Urinary bladder (tissue), 3 donors: ENCODE measurements at regions not wholly inside any gene's neighbourhood (a gene's known extent, or its start where the extent isn't known, plus 50 kb on each side); places are given as distances from the start of the nearest gene placed in this dataset.

ENCODE experiments used
- DNase-seq: peaks from one replicate; pipeline ENCODE4 v3.0.0-alpha.2; 2015; ENCODE audit errors: extremely low spot score
- H3K27ac ChIP-seq: one replicate; pipeline ENCODE4 v1.5.1; 2013; ENCODE audit warnings: low read depth, mild to moderate bottlenecking, moderate library complexity
- H3K36me3 ChIP-seq: one replicate; pipeline ENCODE4 v1.6.1; 2013; ENCODE audit warnings: mild to moderate bottlenecking, moderate library complexity; ENCODE audit not compliant: insufficient read depth
- H3K4me1 ChIP-seq: one replicate; pipeline ENCODE4 v1.6.1; 2013; ENCODE audit warnings: mild to moderate bottlenecking, moderate library complexity; ENCODE audit not compliant: insufficient read depth
- H3K4me3 ChIP-seq: one replicate; pipeline ENCODE4 v1.5.1; 2013; ENCODE audit warnings: low read depth, low read length
- WGBS: extraction: QIAGEN DNeasy Blood & Tissue Kit; methylation state at CpG from one replicate; pipeline ENCODE4 v1.1.7; 2013; 5-methylcytosine and 5-hydroxymethylcytosine counted together
- donor health status: healthy with polysubstance abuse.
- donor health status: healthy.

GRCh38 chr11:82586581-82586980 lies 147.1 kb downstream of the FAM181B start:
- no peak for DNase-seq
- WGBS: 58% methylated on average over 3 of the region's 3 CpGs
- H3K4me3 ChIP-seq: no peak overlapping the region
- no peaks in the 10 kb centered on the region for H3K36me3 ChIP-seq
- H3K4me1 ChIP-seq: no peaks in the 10 kb centered on the region
- H3K27ac ChIP-seq: no peak overlapping the region

- H3K4me3 ChIP-seq: no peak overlapping the region
- WGBS: 56% methylated on average over 5 of the region's 5 CpGs
- H3K4me1 ChIP-seq: no peaks in the 10 kb centered on the region
- H3K27ac ChIP-seq: no peak overlapping the region
- no peaks in the 10 kb centered on the region for H3K36me3 ChIP-seq
- no peak for DNase-seq
Observed at GRCh38 chr11:82577246-82577645, 156.4 kb downstream of the FAM181B start.

DNA sequence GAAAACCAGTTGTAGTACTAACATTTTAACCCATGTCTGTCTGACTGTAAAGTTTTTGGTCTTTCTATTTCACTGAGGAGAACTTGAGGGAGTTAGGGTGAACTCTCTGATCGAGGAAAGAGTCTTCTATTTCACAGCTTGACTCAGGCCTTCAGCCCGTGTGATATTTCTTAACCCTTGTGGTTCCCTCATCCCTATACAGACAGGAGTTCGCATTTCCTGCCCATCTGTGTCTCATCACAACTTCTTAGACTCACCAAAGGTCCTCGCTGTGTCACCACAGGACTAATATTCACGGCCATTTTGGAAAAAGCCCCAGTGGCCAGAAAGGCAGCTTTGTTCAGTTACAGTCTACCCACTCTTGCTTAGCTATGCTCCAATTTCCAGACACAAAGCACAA lies 172.8 kb downstream of the FAM181B start:
- WGBS: 55% methylated on average over 5 of the region's 5 CpGs
- H3K36me3 ChIP-seq: no peaks in the 10 kb centered on the region
- no peaks in the 10 kb centered on the region for H3K4me1 ChIP-seq
- H3K27ac ChIP-seq: no peak overlapping the region
- no peak overlapping the region for H3K4me3 ChIP-seq
- no peak for DNase-seq

DNA sequence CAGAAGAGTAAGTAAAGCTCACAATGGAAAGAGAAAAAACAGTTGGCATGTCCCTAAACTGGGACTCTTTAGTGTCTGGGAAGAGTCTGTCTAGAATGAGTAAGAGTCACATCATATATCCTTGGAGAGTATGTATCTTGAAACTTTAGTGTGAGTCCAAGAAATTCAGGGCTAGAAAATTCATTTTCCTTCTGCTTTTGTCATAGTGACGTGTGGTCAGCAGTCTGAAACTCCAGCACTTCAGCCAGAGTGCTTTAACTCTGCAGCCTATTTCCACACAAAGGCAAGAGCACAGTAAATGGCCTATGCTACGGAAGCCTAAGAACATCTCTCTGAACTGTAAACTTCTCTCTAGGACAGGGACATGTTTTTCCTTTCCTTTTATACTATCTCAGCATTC lies 174.1 kb downstream of the FAM181B start:
- WGBS: 72% methylated on average over 2 of the region's 2 CpGs
- no peaks in the 10 kb centered on the region for H3K4me1 ChIP-seq

DNA sequence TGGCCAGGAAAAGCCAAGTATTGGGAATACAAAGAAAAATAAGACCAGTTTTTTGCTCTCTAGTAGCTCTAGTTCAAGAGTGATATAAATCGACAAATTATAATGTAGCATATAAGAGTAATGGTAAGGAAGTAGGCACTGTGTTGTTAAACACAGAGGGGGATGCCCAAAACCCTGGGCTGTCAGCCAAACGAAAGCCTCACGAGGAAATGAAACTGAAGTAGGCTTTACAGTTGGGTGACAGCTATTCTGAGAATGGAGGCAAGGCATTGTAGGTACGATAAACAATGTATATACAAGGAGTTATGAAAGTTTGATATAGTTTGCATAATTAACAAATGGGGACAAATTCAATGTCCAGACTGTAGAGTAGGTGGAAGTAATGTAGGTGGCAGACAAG lies 176.4 kb downstream of the FAM181B start:
- H3K4me1 ChIP-seq: no peaks in the 10 kb centered on the region
- no peak overlapping the region for H3K27ac ChIP-seq
- no peaks in the 10 kb centered on the region for H3K36me3 ChIP-seq
- H3K4me3 ChIP-seq: no peak overlapping the region
- WGBS: 58% methylated on average over 4 of the region's 4 CpGs
- DNase-seq: no peak

More for the DNA sequence above, 174.1 kb downstream of the FAM181B start:
- Histone ChIP-seq H3K4me3 (no peak overlapping the region), H3K27ac (no peak overlapping the region), H3K36me3 (no peaks in the 10 kb centered on the region)
- DNase-seq: no peak

- Histone ChIP-seq H3K36me3 (no peaks in the 10 kb centered on the region), H3K4me1 (no peaks in the 10 kb centered on the region), H3K4me3 (no peak overlapping the region), H3K27ac (no peak overlapping the region)
- no peak for DNase-seq
Observed at GRCh38 chr11:82556210-82556609, 177.5 kb downstream of the FAM181B start.

GRCh38 chr11:82546661-82547557 lies 186.8 kb downstream of the FAM181B start:
- no peaks in the 10 kb centered on the region for H3K36me3 ChIP-seq
- WGBS: 13% methylated on average over 3 of the region's 3 CpGs
- H3K4me1 ChIP-seq: no peaks in the 10 kb centered on the region
- H3K4me3 ChIP-seq: no peak overlapping the region
- no peak overlapping the region for H3K27ac ChIP-seq
- no peak for DNase-seq

DNA sequence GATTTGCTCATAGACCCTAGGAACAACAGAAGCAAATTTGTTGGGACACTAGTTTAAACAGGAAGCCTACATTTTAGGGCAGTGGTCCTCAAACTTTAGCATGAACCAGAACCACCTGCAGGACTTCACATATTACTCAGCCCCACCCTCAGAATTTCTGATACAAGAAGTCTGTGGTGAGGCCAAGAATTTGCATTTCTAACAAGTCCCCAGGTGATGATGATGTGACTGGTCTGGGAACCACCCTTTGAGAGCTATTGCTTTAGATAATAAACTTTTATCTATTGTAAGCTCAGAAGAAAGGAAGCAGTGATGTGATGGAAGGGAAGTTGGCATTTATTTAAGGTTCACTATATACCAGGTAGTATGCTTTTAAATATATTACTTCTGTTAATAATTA lies 194.0 kb downstream of the FAM181B start:
- Histone ChIP-seq H3K27ac (no peak overlapping the region), H3K36me3 (no peaks in the 10 kb centered on the region), H3K4me3 (no peak overlapping the region), H3K4me1 (no peaks in the 10 kb centered on the region)
- DNase-seq: no peak

DNA sequence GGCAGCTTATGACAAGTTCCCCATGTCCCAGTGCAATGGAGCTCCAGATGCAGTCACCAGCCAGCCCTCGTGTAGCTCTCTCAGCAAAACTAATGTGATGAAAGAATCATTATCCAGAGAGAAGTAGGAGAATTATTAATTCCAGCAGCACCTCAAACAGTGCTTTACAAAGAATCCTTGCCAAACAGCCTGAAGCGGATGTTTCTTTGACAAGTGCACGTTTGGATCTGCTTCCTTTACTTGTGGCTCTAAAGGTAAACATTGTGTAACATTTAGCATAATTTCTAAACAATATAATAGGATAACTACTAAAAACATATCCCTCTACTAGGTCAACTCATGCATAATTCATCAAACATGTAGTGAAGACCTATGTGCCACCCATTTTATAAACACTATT lies 197.0 kb downstream of the FAM181B start:
- 59% methylated on average over 3 of the region's 3 CpGs for WGBS
- DNase-seq: no peak

GRCh38 chr11:82533628-82534327 lies 199.9 kb downstream of the FAM181B start:
- Histone ChIP-seq H3K27ac (no peak overlapping the region), H3K4me3 (no peak overlapping the region), H3K36me3 (no peaks in the 10 kb centered on the region), H3K4me1 (no peaks in the 10 kb centered on the region)
- 77% methylated on average over 7 of the region's 7 CpGs for WGBS
- no peak for DNase-seq

More for the DNA sequence above, 197.0 kb downstream of the FAM181B start:
- H3K4me3 ChIP-seq: no peak overlapping the region
- H3K4me1 ChIP-seq: no peaks in the 10 kb centered on the region
- H3K36me3 ChIP-seq: no peaks in the 10 kb centered on the region
- no peak overlapping the region for H3K27ac ChIP-seq

DNA sequence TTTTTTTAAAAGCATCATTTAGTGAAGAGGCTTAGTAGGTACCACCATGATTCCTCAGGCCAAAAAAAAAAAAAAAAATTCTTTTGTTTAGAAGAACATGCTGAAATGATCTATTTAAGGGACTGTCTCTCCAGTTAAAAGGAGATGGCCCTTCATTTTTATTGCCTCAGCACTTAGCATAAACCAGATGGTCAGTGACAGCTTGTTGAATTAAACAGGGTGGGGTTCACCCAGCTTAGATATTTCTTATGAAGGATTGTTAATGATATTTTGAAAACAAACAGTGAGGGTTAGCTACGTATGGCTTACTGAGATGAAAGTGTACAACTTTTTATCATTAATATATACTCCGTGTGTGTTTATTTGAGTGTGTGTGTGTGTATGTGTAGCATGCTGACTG lies 203.7 kb downstream of the FAM181B start:
- WGBS: 9% methylated on average over 2 of the region's 2 CpGs

GRCh38 chr11:82527081-82527584 lies 206.5 kb downstream of the FAM181B start:
- WGBS: 90% methylated on average over 5 of the region's 5 CpGs
- H3K4me3 ChIP-seq: no peak overlapping the region
- no peaks in the 10 kb centered on the region for H3K4me1 ChIP-seq
- no peak overlapping the region for H3K27ac ChIP-seq
- no peak for DNase-seq
- H3K36me3 ChIP-seq: no peaks in the 10 kb centered on the region

More for the DNA sequence above, 203.7 kb downstream of the FAM181B start:
- Histone ChIP-seq H3K27ac (no peak overlapping the region), H3K4me1 (no peaks in the 10 kb centered on the region), H3K4me3 (no peak overlapping the region), H3K36me3 (no peaks in the 10 kb centered on the region)
- no peak for DNase-seq

- DNase-seq: no peak
- no peaks in the 10 kb centered on the region for H3K36me3 ChIP-seq
Observed at GRCh38 chr11:82523141-82523540, 210.5 kb downstream of the FAM181B start.

DNA sequence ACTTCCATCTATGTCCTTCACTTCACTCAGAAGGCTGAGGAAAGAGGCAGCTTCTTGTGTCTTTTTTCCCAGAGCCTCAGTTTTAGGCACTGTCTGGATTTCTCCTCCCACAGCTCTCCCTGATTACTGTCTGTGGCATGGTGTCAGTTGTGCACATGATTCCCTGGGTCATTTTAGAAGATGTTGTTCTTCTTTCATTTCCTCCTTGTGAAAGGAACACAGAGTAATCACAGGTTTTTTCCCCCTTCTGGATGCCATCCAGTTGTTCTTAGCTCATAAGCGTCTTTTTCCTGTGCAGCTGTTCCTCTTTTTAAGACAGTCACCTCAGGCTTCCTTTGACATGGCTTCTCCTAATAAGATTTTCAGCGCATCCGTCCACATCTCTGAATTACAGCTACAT lies 212.2 kb downstream of the FAM181B start:
- no peaks in the 10 kb centered on the region for H3K4me1 ChIP-seq
- no peaks in the 10 kb centered on the region for H3K36me3 ChIP-seq
- no peak overlapping the region for H3K4me3 ChIP-seq
- 40% methylated on average over 3 of the region's 3 CpGs for WGBS
- peak; percentile 21 for DNase-seq
- H3K27ac ChIP-seq: no peak overlapping the region

More at GRCh38 chr11:82523141-82523540, 210.5 kb downstream of the FAM181B start:
- Histone ChIP-seq H3K27ac (no peak overlapping the region), H3K4me3 (no peak overlapping the region), H3K4me1 (no peaks in the 10 kb centered on the region)
- 65% methylated on average over 4 of the region's 4 CpGs for WGBS
